SKM-1 treated with dmso at 0.1 percent for 144 hours (cell line): ENCODE measurements at regions not wholly inside any gene's neighbourhood (a gene's known extent, or its start where the extent isn't known, plus 50 kb on each side); places are given as distances from the start of the nearest gene placed in this dataset.
"Not testable (repeated sequence)": the region's sequence is repeated elsewhere in the genome, so short reads cannot be mapped to it uniquely, and the experiment has no call there.

Source experiments
- DNase-seq: peaks from one replicate; lab custom pipeline; 2025; ENCODE audit not compliant: unreplicated experiment; lab: John Stamatoyannopoulos, UW

DNA sequence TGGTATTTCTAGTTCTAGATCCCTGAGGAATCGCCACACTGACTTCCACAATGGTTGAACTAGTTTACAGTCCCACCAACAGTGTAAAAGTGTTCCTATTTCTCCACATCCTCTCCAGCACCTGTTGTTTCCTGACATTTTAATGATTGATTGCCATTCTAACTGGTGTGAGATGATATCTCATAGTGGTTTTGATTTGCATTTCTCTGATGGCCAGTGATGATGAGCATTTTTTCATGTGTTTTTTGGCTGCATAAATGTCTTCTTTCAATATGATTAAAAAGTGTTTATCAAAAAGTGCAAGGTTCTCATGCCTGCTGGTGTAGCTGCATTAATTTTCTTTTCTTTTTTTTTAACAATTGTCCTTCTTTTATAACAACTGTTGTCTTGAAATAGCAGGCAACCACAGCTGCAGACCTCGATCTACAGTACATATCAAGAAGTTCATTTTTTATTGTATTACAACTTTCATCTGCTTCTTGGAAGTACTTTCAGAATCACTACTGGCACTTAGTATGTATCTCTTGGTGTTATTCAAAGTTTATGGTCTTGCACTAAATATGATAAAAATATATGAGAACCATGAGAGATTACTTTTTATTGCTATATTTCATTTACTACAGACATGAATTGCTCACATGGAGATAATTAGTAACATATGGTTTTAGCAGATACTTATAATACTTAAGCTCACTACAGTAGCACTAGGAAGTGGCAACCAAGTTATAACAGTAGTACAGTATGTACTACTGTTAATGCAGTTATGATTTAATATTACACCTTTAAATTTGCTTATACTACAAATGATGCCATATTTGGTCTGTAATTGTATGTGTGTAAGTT is 358.0 kb downstream of the ETV1 start:
- DNase-seq: not testable (repeated sequence)

DNA sequence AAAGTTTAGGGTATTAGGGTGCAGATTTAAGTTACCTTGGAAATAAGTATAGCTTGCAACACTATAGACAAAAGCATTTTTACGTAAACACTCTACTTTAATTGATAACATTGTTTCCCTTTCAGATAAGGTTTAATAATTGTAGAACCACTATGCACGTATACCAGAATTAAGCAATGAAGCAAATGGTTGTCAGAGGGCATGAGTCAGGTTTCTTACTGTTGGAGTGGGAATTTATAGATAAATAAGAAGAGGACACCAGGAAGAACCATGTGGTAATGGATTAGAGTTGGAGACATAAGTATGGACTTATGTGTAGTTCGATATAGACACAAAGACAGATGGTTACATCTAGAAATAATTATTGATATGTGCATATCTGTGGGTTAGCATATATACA is 355.6 kb downstream of the ETV1 start:
- DNase-seq: no peak

DNA sequence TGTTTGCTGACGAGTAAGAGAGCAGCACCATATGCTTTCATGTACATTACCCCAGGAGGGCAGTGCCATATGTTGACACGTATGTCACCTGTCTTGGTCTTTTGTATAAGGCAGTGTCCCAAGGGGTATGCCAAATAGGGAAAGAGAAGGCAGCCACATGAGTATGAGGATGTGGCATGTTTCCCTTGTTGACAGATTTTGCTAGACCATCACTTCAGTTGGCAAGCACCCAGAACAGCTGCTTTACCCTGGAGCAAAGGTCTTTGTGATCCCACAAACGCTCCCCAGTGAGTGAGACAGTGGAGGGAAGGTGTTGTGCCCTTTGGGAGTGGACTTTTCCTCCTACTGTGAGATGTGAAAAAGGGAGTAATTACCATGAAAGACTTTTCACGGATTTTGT is 350.1 kb downstream of the ETV1 start:
- DNase-seq: no peak

DNA sequence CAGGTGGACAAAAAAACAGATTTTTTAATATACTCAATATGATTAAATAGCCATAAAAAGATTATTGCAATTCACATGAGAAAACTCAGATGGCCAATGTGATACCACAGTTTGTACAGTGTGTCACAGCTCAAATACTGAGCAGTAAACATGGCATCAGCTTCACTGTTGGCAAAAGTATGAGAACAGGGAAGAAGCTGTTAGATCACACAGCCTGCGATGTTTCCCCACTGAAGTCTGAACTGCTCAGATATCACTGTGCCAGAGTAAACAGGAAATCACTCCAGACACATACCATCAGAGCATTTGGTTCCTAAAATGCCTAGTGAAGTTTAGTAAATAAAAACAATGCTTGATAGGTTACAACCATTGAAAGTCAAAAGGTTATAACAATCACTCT is 347.8 kb downstream of the ETV1 start:
- DNase-seq: no peak

DNA sequence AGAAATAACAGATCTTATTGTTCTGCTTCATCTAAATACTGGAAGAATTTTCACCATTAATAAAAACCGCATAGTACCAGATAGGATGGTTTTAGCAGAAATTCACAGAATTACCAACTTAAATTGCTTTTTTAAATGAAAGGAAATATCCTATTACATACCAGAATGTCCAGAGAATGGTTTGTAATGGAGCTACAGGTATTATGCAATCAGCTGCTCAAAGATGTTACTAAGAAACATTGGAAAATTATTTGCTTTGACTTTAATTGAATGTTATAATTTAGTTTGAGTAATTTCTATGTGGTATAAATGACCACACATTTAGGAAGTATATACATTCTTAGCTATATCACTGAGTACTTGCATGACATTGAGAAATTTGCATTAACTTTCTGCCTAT is 338.3 kb downstream of the ETV1 start:
- DNase-seq: no peak

DNA sequence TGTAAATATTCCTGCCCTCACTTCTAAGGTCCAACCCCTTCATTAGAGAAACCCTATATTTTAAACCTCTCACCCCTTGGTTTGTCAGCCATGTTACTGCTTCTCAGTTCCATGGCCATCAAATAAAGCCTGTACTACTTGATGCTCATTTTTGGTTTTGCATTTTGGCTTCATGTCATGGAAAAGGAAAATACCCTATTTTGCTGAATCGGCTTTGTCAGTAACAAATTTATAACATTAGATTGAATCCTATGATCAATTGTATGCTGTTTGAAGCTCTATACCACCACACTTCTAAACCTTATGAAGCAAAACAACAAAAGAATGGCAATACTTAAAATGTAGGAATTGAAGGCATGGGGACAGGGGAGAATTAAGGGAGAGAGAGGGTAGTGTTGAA is 333.1 kb downstream of the ETV1 start:
- no peak for DNase-seq

DNA sequence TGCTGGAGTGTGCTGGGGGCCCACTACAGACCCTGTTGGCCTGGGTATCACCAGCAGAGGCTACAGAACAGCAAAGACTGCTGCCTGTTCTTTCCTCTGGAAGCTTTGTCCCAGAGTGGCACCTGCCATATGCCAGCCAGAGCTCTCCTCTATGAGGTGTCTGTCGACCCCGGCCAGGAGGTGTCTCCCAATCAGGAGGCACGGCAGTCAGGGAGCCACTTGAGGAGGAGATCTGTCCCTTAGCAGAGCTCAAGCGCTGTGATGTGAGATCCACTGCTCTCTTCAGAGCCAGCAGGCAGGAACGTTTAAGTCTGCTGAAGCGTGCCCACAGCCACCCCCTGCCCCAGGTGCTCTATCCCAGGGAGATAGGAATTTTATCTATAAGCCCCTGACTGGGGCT is 316.2 kb downstream of the ETV1 start:
- no peak for DNase-seq

DNA sequence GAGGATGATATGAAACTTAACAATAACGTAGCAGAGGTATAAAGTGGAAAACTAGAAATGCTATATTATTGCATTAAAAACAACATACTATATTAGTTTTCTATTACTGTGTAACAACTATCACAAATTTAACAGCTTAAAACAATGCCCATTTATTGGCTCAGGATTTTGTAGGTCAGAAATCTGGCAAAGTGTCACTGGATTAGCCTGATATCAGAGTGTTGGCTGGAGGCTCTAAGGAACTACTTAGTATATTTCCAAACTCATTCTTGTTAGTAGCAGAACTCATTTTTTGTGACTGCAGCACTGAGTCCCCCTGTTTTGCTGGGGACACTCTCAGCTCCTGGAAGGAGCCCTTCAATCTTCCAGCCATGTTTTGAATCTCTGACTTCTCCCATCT is 306.8 kb downstream of the ETV1 start:
- no peak for DNase-seq

DNA sequence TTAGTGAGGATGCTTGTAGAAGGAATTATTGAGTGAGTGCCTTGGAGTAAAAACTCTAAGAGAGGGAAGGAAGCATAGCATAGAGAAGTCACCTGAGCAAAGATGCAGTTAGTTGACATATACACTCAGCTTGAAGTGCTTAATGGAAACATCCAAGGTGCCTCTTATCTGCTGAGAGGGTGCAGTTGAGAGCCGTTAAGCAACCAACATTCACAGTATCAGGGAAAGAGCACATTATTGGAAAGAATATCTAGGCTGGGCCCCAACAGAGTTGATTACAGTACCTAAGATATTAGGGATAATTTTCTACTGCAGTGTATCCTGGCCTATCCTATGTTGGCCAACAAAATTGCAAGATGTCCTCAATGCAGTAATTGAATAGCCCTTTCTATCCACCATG is 302.0 kb downstream of the ETV1 start:
- no peak for DNase-seq

DNA sequence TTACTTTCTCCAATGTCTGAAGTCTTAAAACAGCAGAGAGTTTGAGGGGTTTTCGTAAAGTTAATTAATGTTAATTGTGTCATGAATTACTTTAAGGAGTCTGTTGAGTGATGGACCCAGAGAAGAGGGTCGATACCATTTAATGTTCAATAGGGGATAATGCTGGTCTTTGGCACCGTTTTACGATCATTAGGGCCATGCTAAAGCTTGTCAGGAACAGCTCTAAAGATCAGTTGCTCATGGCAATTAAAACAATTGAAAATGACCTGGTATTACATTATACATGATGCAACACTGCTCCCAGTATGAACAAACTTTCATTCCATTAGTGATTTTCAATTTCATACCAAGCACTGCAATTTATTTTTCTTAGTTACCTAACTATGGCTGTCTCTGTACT is 296.9 kb downstream of the ETV1 start:
- DNase-seq: no peak

DNA sequence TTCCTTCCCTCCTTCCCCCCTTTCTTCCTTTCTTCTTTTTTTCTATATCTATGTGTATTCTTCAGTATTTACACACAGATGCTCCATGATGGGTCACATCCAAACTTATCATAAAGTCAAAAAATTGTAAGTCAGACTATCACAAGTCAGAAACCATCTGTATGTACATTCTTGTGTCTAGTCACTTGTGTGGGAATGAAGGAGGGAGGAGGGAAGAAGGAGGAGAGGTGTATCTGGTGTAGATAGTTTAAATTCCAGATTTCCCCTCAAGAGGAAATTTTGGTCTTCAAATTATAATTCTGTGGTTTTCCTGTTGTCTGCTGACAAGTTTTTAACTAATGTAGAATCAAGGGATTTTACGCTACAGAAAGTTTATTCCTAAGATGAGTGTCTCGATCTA is 287.2 kb downstream of the ETV1 start:
- no peak for DNase-seq

DNA sequence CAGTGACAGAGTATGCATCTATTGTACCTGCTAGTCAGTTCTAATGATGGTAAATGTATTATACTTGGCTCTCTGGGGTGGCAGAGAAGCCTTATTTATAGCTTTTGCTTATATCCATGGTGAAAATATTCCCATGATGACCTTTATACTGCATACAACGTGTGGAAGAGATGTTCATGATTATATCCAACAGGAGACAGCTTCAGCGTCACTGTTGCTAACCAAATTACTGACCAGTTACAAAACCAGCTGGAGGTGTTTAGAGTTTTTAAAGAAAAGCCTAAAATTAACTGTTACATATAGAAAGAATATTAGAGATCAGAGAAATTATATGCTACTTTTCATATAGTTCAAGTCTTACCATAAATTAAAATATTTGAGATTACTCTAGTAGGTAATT is 280.8 kb downstream of the ETV1 start:
- DNase-seq: no peak

DNA sequence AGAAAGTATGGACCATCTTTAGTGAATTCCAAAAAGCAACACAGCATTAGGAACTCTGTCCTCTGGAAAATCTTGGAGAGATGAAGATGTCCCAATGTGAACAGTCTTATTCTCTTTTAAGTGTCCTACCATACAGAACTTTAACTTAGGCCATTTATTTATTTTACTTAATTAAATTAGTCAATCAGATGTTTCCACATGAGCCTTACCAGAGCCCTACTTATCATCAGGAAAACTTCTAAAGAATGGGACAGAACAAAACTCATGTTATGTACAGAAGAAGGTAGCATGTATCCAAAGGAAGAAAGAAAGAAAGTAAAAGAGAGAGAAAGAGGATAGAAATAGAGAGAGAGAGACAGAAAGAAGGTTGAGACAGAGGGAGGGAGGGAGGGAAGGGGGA is 276.4 kb downstream of the ETV1 start:
- DNase-seq: no peak

DNA sequence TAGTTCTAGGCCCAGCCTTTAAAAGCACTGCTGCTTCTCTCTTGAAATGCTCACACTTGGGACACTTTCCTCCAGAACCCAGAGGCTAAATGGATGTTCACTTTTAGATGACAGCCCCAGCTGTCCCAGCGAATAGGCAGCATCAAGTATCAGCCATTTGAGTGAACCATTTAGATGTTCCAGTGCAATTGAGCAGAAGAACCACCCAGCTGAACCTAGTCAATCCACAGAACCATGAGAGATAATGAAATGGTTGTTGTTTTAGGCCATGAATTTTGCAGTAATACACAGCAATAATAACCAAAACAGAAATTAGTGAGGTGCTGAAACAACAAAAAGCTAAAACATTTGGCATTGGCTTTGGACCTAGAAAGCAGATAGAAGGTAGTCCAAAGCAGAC is 273.9 kb downstream of the ETV1 start:
- no peak for DNase-seq

DNA sequence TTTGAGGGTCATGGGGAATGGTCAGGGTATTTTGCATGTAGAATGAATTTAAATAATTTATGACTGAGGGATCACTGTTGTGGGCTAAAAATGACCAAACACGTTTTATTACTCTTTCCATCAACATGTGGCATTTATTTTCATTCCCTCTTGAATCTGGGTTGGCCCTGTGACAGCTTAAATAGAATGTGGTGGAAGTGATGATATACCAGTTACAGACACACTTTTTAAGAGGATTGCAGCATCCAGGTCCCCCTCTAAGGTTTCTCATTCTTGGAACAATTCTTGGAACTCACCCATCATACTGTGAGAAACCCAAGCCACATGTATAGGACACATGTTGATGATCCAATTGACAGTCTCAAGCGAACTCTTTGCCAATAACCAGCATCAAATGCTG is 272.4 kb downstream of the ETV1 start:
- DNase-seq: no peak

DNA sequence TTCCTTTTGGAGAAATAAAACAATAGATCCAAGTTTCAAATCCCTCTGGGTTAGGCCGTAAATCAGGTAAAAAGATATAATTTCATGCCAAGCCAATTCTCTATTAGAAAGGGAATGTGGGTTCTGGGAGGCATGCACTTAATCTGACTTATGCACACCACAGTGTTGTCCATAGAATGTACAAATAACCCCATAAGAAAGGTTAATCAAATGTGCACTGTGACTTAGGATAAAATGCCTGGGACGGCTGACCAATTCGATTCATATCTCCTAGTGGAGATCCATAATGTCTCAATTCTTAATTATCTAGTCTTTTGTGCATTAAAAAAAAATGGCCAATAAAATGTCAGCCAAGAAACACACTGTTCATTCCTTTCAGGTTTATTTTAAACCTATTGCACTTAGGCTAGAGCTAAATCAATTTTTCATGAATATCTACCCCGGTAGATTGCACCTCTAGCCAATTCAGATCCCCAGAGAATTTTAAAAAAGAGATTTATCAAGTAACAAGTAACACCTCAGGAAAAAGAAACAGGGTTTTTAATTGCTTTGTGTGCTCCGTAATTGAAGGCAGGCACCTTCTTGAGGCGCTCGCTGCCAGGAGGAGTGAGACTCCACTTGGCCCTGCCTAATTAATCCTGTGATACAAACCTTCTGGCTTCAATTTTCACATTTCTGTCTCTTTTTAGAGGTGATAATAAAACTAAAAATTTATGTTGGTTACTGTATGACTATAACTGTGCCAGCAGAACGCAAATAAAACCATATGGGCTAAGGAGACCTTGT is 265.1 kb downstream of the ETV1 start:
- no peak for DNase-seq

DNA sequence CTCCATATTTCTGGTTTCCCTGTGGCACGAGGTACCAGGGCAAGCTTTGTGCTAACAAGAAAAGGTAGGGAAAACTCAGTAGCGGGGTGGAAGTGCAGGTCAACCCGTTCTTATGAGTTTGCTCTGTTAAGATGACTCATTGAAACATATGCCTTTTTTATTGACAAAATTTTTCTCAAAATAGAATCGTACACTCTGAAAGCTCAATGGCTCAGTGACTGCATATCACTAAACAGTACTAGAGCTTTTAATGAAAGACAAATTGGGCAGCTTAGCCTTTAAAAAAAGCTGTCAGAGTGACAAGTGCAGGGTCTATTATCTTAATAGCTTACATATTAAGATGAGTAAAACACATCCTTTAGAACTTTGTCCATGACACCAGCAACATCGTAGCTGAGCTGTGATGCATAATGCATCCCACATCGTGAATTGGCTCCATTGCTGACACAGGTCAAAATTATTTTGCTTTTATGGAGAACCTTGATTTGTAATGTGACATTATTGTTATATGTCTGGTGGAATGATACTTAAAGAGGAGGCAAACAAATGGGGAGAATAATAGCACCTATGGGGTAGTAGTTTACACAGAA is 264.4 kb downstream of the ETV1 start:
- no peak for DNase-seq

DNA sequence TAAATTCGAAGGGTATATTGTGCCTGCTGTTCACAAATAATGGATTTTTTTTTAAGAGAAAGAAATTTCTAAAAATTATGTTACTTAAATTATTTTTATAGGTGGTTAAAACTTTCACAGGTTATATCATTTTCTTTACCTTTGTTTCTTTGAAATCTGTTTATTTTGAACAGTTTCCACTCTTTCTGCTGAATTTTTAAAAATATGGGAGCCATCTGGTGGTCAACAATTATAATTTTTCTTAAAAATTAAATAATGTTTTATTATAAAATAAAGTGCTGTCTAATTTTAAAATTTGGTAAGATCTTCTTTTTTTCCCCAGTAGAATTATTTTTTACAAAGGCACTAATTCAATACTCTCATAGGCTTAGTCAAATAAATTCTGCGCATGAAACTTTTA is 263.9 kb downstream of the ETV1 start:
- DNase-seq: no peak

DNA sequence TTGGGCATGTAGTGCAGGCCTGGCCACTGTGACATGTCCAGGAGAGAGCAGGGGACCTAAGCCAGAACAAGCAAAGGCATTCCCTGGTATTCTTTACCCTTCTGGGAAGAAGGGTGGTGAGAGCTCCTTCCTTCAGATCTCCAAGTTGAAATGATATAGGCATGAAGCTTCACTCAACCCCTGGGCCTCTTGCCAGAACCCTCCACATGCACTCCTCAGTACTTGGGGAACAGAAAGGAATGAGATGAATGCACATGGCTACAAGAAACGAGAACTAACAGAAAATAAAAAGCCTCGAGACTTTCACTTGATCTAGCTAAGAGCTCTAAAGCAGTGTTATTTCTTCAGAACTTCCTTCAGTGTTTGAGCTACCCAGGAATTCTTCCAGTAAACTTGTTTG is 262.2 kb downstream of the ETV1 start:
- DNase-seq: no peak

DNA sequence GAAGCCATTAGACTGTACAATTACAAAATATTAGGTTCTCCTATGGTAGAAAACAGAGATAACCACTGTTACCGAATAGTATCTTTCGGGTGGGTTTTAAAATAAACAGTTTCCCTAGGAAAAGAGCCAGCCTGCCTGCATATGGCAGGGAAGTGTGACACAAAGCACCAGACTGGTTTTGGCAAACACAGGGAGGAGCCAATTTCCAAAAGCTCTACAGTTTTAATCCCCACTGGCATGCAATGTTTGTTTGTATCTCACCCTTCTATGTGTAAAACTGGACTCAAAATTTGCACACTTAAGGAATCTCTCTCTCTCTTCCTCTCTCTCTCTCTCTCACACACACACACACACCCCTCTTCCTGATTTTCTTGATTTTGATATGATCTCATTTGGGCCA is 261.7 kb downstream of the ETV1 start:
- no peak for DNase-seq

DNA sequence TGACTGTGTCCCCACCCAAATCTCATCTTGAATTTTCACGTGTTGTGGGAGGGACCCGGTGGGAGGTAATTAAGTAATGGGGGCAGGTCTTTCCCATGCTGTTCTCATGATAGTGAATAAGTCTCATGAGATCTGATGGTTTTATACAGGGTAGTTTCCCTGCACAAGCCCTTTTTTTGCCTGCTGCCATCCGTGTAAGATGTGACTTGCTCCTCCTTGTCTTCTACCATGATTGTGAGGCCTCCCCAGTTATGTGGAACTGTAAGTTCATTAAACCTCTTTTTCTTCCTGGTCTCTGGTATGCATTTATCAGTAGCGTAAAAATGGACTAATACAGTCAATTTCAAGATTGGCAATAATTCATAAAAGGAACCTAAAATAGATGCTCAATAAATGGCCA is 261.0 kb downstream of the ETV1 start:
- not testable (repeated sequence) for DNase-seq

DNA sequence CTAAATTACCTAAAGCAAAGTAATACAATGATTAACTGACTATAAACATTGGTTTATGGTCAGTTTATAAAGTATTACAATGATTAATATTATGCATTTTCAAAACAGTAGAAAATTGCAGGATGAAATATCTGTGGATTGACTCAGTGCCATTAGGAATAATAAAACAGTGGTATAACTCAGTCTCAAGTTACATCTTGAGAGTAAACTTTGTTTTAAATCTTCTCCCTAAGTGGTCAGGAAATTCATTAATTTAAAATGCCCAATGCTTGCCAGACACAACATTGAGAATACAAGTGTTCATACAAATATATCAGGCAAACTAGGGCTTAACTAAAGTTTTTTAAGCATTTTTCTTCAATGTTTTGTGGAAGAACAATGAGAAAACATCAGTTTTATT is 257.8 kb downstream of the ETV1 start:
- DNase-seq: no peak
